GM23338 (cell line): ENCODE measurements at regions not wholly inside any gene's neighbourhood (a gene's known extent, or its start where the extent isn't known, plus 50 kb on each side); places are given as distances from the start of the nearest gene placed in this dataset.

Experiments used
- ATAC-seq: fragments of 200-7000 bp; cut with Tn5 transposase; 3 replicates; pipeline ENCODE4 v1.9.1; 2020
- DNase-seq: peaks from one replicate; pipeline ENCODE4 v3.0.0-alpha.2; 2015; ENCODE audit warnings: low spot score
- H2AFZ ChIP-seq: fragments of 200-600 bp; sonication (generic); 2 replicates; pipeline ENCODE4 v1.8.0; 2016; ENCODE audit warnings: antibody characterized with exemption, mild to moderate bottlenecking, moderate library complexity
- H3F3A ChIP-seq: fragments of 200-600 bp; sonication (generic); replicated peaks from 2 replicates; pipeline ENCODE4 v1.8.0; 2017; ENCODE audit warnings: antibody characterized with exemption, mixed run types, low read depth
- H3K27ac ChIP-seq: fragments of 200-600 bp; sonication (generic); 2 replicates; pipeline ENCODE4 v1.6.1; 2016; ENCODE audit warnings: low read depth
- H3K27me3 ChIP-seq: fragments of 200-600 bp; sonication (generic); 2 replicates; pipeline ENCODE4 v1.8.0; 2016; ENCODE audit warnings: mild to moderate bottlenecking, mixed run types, moderate library complexity; ENCODE audit not compliant: insufficient read depth
- H3K36me3 ChIP-seq: fragments of 200-600 bp; sonication (generic); 2 replicates; pipeline ENCODE4 v1.8.0; 2016; ENCODE audit warnings: mild to moderate bottlenecking; ENCODE audit not compliant: insufficient read depth
- H3K4me1 ChIP-seq: fragments of 200-600 bp; sonication (generic); 2 replicates; pipeline ENCODE4 v1.8.0; 2016; ENCODE audit warnings: mild to moderate bottlenecking, moderate library complexity; ENCODE audit not compliant: insufficient read depth
- H3K4me2 ChIP-seq: fragments of 200-600 bp; sonication (generic); 2 replicates; pipeline ENCODE4 v1.7.1; 2017; ENCODE audit warnings: mixed run types
- H3K4me3 ChIP-seq: fragments of 200-600 bp; sonication (generic); 2 replicates; pipeline ENCODE4 v1.6.1; 2016; ENCODE audit warnings: mixed run types
- H3K79me2 ChIP-seq: fragments of 200-600 bp; sonication (generic); replicated peaks from 2 replicates; pipeline ENCODE4 v1.8.0; 2017; ENCODE audit warnings: mild to moderate bottlenecking; ENCODE audit not compliant: insufficient read depth
- H3K9me2 ChIP-seq: fragments of 200-600 bp; sonication (generic); 2 replicates; pipeline ENCODE4 v1.8.0; 2017; ENCODE audit not compliant: insufficient read depth
- H4K20me1 ChIP-seq: fragments of 200-600 bp; sonication (generic); replicated peaks from 2 replicates; pipeline ENCODE4 v1.8.0; 2017; ENCODE audit warnings: mild to moderate bottlenecking; ENCODE audit not compliant: insufficient read depth
- H3K27ac Mint-ChIP-seq: 2 replicates; pipeline ENCODE4 v1.8.0; 2020; ENCODE audit warnings: inconsistent platforms, mild to moderate bottlenecking, moderate library complexity, mixed read lengths
- H3K27me3 Mint-ChIP-seq: 3 replicates; pipeline ENCODE4 v1.8.0; 2022; ENCODE audit warnings: low read depth, mild to moderate bottlenecking, moderate library complexity, mixed read lengths, inconsistent platforms; ENCODE audit not compliant: insufficient read depth, poor library complexity
- H3K36me3 Mint-ChIP-seq: 3 replicates; pipeline ENCODE4 v1.8.0; 2021; ENCODE audit warnings: low read depth, mild to moderate bottlenecking, inconsistent platforms, moderate library complexity, mixed read lengths
- H3K4me1 Mint-ChIP-seq: 3 replicates; pipeline ENCODE4 v1.8.0; 2020; ENCODE audit warnings: mild to moderate bottlenecking, inconsistent platforms, mixed read lengths
- H3K4me3 Mint-ChIP-seq: 3 replicates; pipeline ENCODE4 v1.8.0; 2021; ENCODE audit warnings: moderate library complexity, mild to moderate bottlenecking, inconsistent platforms, mixed read lengths
- H3K9me3 Mint-ChIP-seq: 3 replicates; pipeline ENCODE4 v1.8.0; 2020; ENCODE audit warnings: moderate library complexity, mild to moderate bottlenecking, inconsistent platforms, mixed read lengths
- CREB1 ChIP-seq: fragments of 250-450 bp; sonication (Bioruptor Pico); IDR thresholded peaks from 2 replicates; pipeline ENCODE4 v1.5.0; 2020; ENCODE audit warnings: low read depth, mild to moderate bottlenecking, moderate library complexity
- EZH2 ChIP-seq: fragments of 200-600 bp; sonication (generic); IDR thresholded peaks from one replicate; pipeline ENCODE4 v1.8.0; 2017; ENCODE audit warnings: antibody characterized with exemption, mild to moderate bottlenecking, low read depth; ENCODE audit not compliant: unreplicated experiment
- EZH2phosphoT487 ChIP-seq: fragments of 200-600 bp; sonication (generic); IDR thresholded peaks from one replicate; pipeline ENCODE4 v1.8.1; 2018; ENCODE audit warnings: antibody characterized with exemption; ENCODE audit not compliant: unreplicated experiment
- JUNB ChIP-seq: IDR thresholded peaks from one replicate; pipeline ENCODE4 v1.6.1; 2016; ENCODE audit warnings: antibody characterized with exemption; ENCODE audit not compliant: unreplicated experiment
- NANOG ChIP-seq: IDR thresholded peaks from 2 replicates; pipeline ENCODE4 v1.6.1; 2016; ENCODE audit warnings: antibody characterized with exemption, borderline replicate concordance
- POLR2AphosphoS5 ChIP-seq: IDR thresholded peaks from 2 replicates; pipeline ENCODE4 v1.6.1; 2016; ENCODE audit warnings: antibody characterized with exemption, low read depth
- STAT1 ChIP-seq: IDR thresholded peaks from one replicate; pipeline ENCODE4 v1.6.1; 2016; ENCODE audit warnings: antibody characterized with exemption; ENCODE audit not compliant: unreplicated experiment
- ZNF114 ChIP-seq: fragments of 250-450 bp; sonication (Bioruptor Pico); IDR thresholded peaks from 2 replicates; pipeline ENCODE4 v1.5.0; 2020; ENCODE audit warnings: mild to moderate bottlenecking, moderate library complexity
- ZNF331 ChIP-seq: fragments of 250-450 bp; sonication (Bioruptor Pico); IDR thresholded peaks from 2 replicates; pipeline ENCODE4 v1.5.0; 2020; ENCODE audit warnings: low read depth, mild to moderate bottlenecking, moderate library complexity
- TF ChIP-seq, protein P1 (sequence below), 2 experiments: fragments of 200-600 bp in 1 of 2; sonication (generic) in 1 of 2; conservative IDR thresholded peaks; 2 replicates each; pipeline versions ENCODE4 v1.5.1 to v1.6.1; 2016 to 2017; ENCODE audit warnings: antibody characterized with exemption in 2 of 2, low read depth in 2 of 2, mild to moderate bottlenecking in 2 of 2, moderate library complexity in 1 of 2
- TF ChIP-seq, protein P2 (sequence below): IDR thresholded peaks from one replicate; pipeline ENCODE4 v1.6.1; 2018; ENCODE audit warnings: antibody characterized with exemption; ENCODE audit not compliant: unreplicated experiment
- TF ChIP-seq, protein P3 (sequence below): fragments of 250-450 bp; sonication (Bioruptor Pico); IDR thresholded peaks from 2 replicates; pipeline ENCODE4 v1.5.0; 2020; ENCODE audit warnings: mild to moderate bottlenecking, moderate library complexity
- TF ChIP-seq, protein P4 (sequence below): IDR thresholded peaks from 2 replicates; pipeline ENCODE4 v1.6.1; 2016; ENCODE audit warnings: antibody characterized with exemption

DNA sequence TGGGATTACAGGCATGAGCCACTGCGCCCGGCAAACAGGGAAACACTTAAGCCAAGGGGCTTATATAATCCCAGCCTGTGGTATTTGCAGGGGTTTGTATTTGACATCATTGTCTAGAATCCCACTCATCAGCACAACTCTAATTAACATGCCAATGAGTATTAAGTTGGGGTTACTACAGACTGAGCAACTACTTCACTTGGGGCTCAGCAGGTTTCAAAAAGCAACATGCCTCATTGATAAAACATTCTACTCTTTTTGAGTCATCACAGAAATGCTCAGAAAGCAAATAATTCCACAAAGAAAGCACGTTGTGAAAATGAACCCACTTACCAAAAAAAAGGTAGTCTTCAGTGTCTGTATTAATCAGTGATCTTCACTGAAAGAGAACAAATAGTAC, 236.9 kb upstream of the CELF2 start:
- no peak for ATAC-seq

More for the DNA sequence above, 236.9 kb upstream of the CELF2 start:
- Histone ChIP-seq H3K9me2 (0 out of 2 replicates have a peak, but pooled peaks cover 5% of the 10 kb centered on the region), H3K27ac (no peak overlapping the region), H3K4me1 (no peaks in the 10 kb centered on the region), H3F3A (no peaks in the 10 kb centered on the region), H4K20me1 (no peaks in the 10 kb centered on the region), H3K27me3 (no peaks in the 10 kb centered on the region), H3K36me3 (no peaks in the 10 kb centered on the region), H3K79me2 (no peaks in the 10 kb centered on the region), H3K4me2 (no peak overlapping the region), H2AFZ (no peak overlapping the region), H3K4me3 (no peak overlapping the region)
- Mint-ChIP-seq H3K36me3 (peaks cover 6% of the 10 kb centered on the region; the same call in 1 of the 3 replicates), H3K27ac (no peak overlapping the region), H3K27me3 (peaks cover 2% of the 10 kb centered on the region), H3K4me3 (no peak overlapping the region), H3K4me1 (peaks cover 3% of the 10 kb centered on the region), H3K9me3 (peaks cover 10% of the 10 kb centered on the region)
- TF ChIP-seq, protein P1, sequence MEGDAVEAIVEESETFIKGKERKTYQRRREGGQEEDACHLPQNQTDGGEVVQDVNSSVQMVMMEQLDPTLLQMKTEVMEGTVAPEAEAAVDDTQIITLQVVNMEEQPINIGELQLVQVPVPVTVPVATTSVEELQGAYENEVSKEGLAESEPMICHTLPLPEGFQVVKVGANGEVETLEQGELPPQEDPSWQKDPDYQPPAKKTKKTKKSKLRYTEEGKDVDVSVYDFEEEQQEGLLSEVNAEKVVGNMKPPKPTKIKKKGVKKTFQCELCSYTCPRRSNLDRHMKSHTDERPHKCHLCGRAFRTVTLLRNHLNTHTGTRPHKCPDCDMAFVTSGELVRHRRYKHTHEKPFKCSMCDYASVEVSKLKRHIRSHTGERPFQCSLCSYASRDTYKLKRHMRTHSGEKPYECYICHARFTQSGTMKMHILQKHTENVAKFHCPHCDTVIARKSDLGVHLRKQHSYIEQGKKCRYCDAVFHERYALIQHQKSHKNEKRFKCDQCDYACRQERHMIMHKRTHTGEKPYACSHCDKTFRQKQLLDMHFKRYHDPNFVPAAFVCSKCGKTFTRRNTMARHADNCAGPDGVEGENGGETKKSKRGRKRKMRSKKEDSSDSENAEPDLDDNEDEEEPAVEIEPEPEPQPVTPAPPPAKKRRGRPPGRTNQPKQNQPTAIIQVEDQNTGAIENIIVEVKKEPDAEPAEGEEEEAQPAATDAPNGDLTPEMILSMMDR (conservative IDR thresholded peaks at IDR 0.05; ENCODE audit: low read depth in 2 of 2): no peak
- TF ChIP-seq POLR2AphosphoS5 (no peak), CREB1 (CRISPR knock-in tag) (no peak), EZH2phosphoT487 (no peak), NANOG (no peak), EZH2 (no peak), ZNF114 (CRISPR knock-in tag) (no peak), JUNB (no peak), ZNF331 (CRISPR knock-in tag) (no peak), STAT1 (no peak)
- TF ChIP-seq, protein P2, sequence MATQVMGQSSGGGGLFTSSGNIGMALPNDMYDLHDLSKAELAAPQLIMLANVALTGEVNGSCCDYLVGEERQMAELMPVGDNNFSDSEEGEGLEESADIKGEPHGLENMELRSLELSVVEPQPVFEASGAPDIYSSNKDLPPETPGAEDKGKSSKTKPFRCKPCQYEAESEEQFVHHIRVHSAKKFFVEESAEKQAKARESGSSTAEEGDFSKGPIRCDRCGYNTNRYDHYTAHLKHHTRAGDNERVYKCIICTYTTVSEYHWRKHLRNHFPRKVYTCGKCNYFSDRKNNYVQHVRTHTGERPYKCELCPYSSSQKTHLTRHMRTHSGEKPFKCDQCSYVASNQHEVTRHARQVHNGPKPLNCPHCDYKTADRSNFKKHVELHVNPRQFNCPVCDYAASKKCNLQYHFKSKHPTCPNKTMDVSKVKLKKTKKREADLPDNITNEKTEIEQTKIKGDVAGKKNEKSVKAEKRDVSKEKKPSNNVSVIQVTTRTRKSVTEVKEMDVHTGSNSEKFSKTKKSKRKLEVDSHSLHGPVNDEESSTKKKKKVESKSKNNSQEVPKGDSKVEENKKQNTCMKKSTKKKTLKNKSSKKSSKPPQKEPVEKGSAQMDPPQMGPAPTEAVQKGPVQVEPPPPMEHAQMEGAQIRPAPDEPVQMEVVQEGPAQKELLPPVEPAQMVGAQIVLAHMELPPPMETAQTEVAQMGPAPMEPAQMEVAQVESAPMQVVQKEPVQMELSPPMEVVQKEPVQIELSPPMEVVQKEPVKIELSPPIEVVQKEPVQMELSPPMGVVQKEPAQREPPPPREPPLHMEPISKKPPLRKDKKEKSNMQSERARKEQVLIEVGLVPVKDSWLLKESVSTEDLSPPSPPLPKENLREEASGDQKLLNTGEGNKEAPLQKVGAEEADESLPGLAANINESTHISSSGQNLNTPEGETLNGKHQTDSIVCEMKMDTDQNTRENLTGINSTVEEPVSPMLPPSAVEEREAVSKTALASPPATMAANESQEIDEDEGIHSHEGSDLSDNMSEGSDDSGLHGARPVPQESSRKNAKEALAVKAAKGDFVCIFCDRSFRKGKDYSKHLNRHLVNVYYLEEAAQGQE: no peak
- TF ChIP-seq, protein P3, sequence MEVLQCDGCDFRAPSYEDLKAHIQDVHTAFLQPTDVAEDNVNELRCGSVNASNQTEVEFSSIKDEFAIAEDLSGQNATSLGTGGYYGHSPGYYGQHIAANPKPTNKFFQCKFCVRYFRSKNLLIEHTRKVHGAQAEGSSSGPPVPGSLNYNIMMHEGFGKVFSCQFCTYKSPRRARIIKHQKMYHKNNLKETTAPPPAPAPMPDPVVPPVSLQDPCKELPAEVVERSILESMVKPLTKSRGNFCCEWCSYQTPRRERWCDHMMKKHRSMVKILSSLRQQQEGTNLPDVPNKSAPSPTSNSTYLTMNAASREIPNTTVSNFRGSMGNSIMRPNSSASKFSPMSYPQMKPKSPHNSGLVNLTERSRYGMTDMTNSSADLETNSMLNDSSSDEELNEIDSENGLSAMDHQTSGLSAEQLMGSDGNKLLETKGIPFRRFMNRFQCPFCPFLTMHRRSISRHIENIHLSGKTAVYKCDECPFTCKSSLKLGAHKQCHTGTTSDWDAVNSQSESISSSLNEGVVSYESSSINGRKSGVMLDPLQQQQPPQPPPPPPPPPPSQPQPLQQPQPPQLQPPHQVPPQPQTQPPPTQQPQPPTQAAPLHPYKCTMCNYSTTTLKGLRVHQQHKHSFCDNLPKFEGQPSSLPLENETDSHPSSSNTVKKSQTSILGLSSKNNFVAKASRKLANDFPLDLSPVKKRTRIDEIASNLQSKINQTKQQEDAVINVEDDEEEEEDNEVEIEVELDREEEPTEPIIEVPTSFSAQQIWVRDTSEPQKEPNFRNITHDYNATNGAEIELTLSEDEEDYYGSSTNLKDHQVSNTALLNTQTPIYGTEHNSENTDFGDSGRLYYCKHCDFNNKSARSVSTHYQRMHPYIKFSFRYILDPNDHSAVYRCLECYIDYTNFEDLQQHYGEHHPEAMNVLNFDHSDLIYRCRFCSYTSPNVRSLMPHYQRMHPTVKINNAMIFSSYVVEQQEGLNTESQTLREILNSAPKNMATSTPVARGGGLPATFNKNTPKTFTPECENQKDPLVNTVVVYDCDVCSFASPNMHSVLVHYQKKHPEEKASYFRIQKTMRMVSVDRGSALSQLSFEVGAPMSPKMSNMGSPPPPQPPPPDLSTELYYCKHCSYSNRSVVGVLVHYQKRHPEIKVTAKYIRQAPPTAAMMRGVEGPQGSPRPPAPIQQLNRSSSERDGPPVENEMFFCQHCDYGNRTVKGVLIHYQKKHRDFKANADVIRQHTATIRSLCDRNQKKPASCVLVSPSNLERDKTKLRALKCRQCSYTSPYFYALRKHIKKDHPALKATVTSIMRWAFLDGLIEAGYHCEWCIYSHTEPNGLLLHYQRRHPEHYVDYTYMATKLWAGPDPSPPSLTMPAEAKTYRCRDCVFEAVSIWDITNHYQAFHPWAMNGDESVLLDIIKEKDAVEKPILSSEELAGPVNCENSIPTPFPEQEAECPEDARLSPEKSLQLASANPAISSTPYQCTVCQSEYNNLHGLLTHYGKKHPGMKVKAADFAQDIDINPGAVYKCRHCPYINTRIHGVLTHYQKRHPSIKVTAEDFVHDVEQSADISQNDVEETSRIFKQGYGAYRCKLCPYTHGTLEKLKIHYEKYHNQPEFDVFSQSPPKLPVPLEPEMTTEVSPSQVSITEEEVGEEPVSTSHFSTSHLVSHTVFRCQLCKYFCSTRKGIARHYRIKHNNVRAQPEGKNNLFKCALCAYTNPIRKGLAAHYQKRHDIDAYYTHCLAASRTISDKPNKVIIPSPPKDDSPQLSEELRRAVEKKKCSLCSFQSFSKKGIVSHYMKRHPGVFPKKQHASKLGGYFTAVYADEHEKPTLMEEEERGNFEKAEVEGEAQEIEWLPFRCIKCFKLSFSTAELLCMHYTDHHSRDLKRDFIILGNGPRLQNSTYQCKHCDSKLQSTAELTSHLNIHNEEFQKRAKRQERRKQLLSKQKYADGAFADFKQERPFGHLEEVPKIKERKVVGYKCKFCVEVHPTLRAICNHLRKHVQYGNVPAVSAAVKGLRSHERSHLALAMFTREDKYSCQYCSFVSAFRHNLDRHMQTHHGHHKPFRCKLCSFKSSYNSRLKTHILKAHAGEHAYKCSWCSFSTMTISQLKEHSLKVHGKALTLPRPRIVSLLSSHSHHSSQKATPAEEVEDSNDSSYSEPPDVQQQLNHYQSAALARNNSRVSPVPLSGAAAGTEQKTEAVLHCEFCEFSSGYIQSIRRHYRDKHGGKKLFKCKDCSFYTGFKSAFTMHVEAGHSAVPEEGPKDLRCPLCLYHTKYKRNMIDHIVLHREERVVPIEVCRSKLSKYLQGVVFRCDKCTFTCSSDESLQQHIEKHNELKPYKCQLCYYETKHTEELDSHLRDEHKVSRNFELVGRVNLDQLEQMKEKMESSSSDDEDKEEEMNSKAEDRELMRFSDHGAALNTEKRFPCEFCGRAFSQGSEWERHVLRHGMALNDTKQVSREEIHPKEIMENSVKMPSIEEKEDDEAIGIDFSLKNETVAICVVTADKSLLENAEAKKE (CRISPR knock-in tag): no peak
- TF ChIP-seq, protein P4, sequence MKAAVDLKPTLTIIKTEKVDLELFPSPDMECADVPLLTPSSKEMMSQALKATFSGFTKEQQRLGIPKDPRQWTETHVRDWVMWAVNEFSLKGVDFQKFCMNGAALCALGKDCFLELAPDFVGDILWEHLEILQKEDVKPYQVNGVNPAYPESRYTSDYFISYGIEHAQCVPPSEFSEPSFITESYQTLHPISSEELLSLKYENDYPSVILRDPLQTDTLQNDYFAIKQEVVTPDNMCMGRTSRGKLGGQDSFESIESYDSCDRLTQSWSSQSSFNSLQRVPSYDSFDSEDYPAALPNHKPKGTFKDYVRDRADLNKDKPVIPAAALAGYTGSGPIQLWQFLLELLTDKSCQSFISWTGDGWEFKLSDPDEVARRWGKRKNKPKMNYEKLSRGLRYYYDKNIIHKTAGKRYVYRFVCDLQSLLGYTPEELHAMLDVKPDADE: no peak
- no peak for DNase-seq
